ENCODE measurements at regions not wholly inside any gene's neighbourhood (a gene's known extent, or its start where the extent isn't known, plus 50 kb on each side); places are given as distances from the start of the nearest gene placed in this dataset.

DNA sequence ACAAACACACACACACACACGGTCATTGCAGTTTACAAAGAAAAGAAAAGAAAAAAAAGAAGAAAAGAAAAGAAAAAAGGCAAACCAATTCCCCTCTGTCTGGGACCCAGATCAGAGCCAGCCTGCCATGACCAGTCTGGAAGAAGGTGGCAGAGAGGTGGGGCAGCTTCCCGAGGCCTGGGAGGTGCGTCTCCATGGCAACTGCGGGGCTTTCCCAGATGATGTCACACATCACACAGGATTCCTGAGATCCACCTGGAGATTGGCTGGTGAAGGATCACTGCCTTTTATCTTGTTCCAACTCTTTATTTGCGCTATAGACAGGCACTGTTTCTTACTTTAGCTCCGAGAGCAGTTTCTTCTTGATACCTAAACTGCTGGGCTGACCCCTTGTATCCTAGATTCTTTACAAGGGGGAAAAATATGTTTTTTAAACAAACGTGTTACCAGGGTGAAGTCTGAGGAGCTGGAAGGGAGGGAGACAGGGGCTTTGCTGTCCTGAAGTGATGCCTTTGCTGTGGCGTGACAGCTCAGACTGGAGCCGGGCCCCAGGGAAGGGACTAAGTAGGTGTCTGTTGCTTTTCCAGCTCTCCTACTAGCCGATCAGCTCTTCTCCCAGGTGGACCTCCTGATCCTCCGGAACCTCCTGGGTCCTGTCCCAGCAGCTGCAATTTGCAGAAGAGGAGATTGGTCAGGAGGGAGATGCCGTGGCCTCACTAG is 298.5 kb downstream of the KLF6 start:
- no peak overlapping the region for H3K4me3 Mint-ChIP-seq
- H3F3A ChIP-seq (ENCODE audit: low read depth): no peaks in the 10 kb centered on the region

DNA sequence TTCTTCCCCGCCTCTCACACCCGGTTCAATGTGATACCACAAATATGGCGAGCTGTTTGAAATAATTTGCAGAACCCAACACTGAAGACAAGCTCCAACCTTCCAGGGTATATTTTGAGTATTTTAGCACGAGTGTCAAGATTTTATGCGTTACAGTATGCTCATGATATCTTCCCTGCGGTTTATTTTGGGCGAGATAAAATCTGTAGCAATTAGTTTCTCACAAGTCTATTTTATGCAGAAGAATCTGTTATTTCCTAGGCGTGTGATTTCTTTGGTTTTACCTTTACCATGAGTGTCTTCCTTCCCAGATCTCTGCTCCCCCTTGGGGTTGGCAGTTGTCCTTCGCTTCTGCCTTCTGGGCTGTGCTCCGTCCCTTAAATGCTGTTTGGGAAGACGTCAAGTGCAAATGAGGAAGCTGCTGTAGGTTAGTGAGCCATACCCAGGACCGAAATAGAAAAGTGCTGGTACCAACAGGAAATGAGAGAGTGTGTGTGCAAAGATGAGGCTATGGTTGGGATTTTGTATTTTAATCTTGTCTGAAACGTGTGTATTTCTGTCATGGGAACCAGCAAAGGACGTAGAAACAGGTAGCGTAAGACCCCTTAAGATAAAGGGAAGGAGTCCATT is 299.8 kb downstream of the KLF6 start:
- peaks cover 14% of the 10 kb centered on the region for H3K9me3 Mint-ChIP-seq
- H3K9ac ChIP-seq: no peak overlapping the region
- H3F3A ChIP-seq (ENCODE audit: low read depth): no peaks in the 10 kb centered on the region
- H3K4me3 ChIP-seq: no peak overlapping the region
- peaks cover 4% of the 10 kb centered on the region for H3K4me1 ChIP-seq
- peaks cover 10% of the 10 kb centered on the region for H3K27me3 Mint-ChIP-seq (ENCODE audit: insufficient read depth, low read depth)
- H3K36me3 ChIP-seq: no peaks in the 10 kb centered on the region
- no peaks in the 10 kb centered on the region for H3K36me3 Mint-ChIP-seq
- no peak for DNase-seq (ENCODE audit: low spot score)
- peak overlapping the region; percentile 24 for H3K27ac Mint-ChIP-seq
- no peak overlapping the region for H3K4me3 Mint-ChIP-seq
- no peak overlapping the region for H3K27ac ChIP-seq
- no peaks in the 10 kb centered on the region for H3K27me3 ChIP-seq
- H3K4me2 ChIP-seq: no peak overlapping the region
- H3K79me2 ChIP-seq (ENCODE audit: low read depth): no peaks in the 10 kb centered on the region
- peaks cover 53% of the 10 kb centered on the region for H3K4me1 Mint-ChIP-seq
- H2AFZ ChIP-seq (replicated peaks): no peak overlapping the region
- no peak for TF ChIP-seq EZH2phosphoT487 (IDR thresholded peaks at IDR 0.05)
- TF ChIP-seq EZH2 (IDR thresholded peaks at IDR 0.05): no peak
- TF ChIP-seq, protein P1, sequence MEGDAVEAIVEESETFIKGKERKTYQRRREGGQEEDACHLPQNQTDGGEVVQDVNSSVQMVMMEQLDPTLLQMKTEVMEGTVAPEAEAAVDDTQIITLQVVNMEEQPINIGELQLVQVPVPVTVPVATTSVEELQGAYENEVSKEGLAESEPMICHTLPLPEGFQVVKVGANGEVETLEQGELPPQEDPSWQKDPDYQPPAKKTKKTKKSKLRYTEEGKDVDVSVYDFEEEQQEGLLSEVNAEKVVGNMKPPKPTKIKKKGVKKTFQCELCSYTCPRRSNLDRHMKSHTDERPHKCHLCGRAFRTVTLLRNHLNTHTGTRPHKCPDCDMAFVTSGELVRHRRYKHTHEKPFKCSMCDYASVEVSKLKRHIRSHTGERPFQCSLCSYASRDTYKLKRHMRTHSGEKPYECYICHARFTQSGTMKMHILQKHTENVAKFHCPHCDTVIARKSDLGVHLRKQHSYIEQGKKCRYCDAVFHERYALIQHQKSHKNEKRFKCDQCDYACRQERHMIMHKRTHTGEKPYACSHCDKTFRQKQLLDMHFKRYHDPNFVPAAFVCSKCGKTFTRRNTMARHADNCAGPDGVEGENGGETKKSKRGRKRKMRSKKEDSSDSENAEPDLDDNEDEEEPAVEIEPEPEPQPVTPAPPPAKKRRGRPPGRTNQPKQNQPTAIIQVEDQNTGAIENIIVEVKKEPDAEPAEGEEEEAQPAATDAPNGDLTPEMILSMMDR (IDR thresholded peaks at IDR 0.05): no peak
- H4K20me1 ChIP-seq (ENCODE audit: low read depth): no peaks in the 10 kb centered on the region
- H3K9me3 ChIP-seq (ENCODE audit: low read depth): no peaks in the 10 kb centered on the region

More for the DNA sequence above, 298.5 kb downstream of the KLF6 start:
- peaks cover 50% of the 10 kb centered on the region for H3K4me1 Mint-ChIP-seq
- no peaks in the 10 kb centered on the region for H3K9me3 ChIP-seq (ENCODE audit: low read depth)
- no peak overlapping the region for H3K9ac ChIP-seq
- peaks cover 13% of the 10 kb centered on the region for H3K9me3 Mint-ChIP-seq
- no peaks in the 10 kb centered on the region for H4K20me1 ChIP-seq (ENCODE audit: low read depth)
- no peak overlapping the region for H3K27ac ChIP-seq
- H3K27me3 ChIP-seq: no peaks in the 10 kb centered on the region
- peak overlapping the region; percentile 81 for H3K27ac Mint-ChIP-seq
- peaks cover 4% of the 10 kb centered on the region for H3K4me1 ChIP-seq
- DNase-seq (ENCODE audit: low spot score): peak; percentile 85
- no peaks in the 10 kb centered on the region for H3K79me2 ChIP-seq (ENCODE audit: low read depth)
- TF ChIP-seq EZH2 (IDR thresholded peaks at IDR 0.05) (no peak), EZH2phosphoT487 (IDR thresholded peaks at IDR 0.05) (no peak)
- TF ChIP-seq, protein P1 (IDR thresholded peaks at IDR 0.05): no peak
- H3K27me3 Mint-ChIP-seq (ENCODE audit: insufficient read depth, low read depth): peaks cover 10% of the 10 kb centered on the region
- no peak overlapping the region for H2AFZ ChIP-seq (replicated peaks)
- no peak overlapping the region for H3K4me3 ChIP-seq
- no peaks in the 10 kb centered on the region for H3K36me3 Mint-ChIP-seq
- no peak overlapping the region for H3K4me2 ChIP-seq
- no peaks in the 10 kb centered on the region for H3K36me3 ChIP-seq

DNA sequence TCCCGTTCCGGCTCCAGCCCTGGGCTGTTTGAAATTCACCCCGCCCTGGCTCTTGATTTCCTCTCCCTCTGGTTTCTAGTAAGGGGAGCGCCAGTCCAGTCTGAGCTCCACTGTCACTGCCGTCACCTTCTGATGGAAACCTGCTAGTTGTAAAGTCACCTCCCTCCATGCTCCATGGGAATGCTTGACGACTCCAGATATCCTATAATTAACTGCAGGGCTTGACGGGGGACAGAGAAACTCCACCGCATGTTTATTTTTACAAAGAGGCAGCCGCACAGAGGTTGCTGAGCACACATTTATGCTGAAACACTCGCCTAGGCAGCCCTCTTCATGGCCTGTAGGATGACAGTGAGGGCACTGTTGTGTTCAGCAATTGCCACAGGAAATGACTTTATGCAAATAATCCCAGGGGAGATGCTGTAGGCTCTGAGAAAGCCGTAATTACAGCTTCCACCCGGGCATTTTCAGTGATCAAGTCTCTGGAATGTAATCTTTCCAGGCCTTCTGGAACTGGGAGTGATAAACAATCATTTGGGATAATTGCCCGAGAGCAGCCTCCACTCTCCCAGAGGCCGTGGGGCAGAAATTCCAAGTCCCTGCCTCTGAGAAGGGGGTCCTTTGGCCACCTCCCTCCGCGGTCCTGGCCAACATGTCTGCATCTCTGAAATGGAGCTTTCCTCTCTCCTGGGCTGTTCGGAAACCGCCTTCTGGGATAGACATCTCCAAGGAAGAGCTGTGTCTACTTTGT is 300.5 kb downstream of the KLF6 start:
- Mint-ChIP-seq H3K9me3 (peaks cover 12% of the 10 kb centered on the region), H3K27ac (peak overlapping the region; percentile 50), H3K36me3 (no peaks in the 10 kb centered on the region), H3K4me3 (no peak overlapping the region), H3K4me1 (peaks cover 53% of the 10 kb centered on the region), H3K27me3 (ENCODE audit: insufficient read depth, low read depth) (peaks cover 9% of the 10 kb centered on the region)
- Histone ChIP-seq H3K36me3 (no peaks in the 10 kb centered on the region), H3K27ac (no peak overlapping the region), H3K27me3 (no peaks in the 10 kb centered on the region), H3F3A (ENCODE audit: low read depth) (no peaks in the 10 kb centered on the region), H3K79me2 (ENCODE audit: low read depth) (no peaks in the 10 kb centered on the region), H3K4me2 (no peak overlapping the region), H3K4me1 (peaks cover 4% of the 10 kb centered on the region), H3K9me3 (ENCODE audit: low read depth) (no peaks in the 10 kb centered on the region), H4K20me1 (ENCODE audit: low read depth) (no peaks in the 10 kb centered on the region), H3K4me3 (no peak overlapping the region), H3K9ac (no peak overlapping the region), H2AFZ (replicated peaks) (no peak overlapping the region)
- no peak for DNase-seq (ENCODE audit: low spot score)
- TF ChIP-seq EZH2 (IDR thresholded peaks at IDR 0.05) (no peak), EZH2phosphoT487 (IDR thresholded peaks at IDR 0.05) (no peak)

All from neural progenitor cell (in vitro differentiated cells).